ENCODE measurements at regions not wholly inside any gene's neighbourhood (a gene's known extent, or its start where the extent isn't known, plus 50 kb on each side); places are given as distances from the start of the nearest gene placed in this dataset.

- no peaks in the 10 kb centered on the region for H3K4me1 Mint-ChIP-seq (ENCODE audit: low read depth)
- H3K9me3 Mint-ChIP-seq = no peaks in the 10 kb centered on the region
- no peak overlapping the region for H3K27ac Mint-ChIP-seq
- peaks cover 13% of the 10 kb centered on the region for H3K27me3 Mint-ChIP-seq (ENCODE audit: low read depth)
- H3K36me3 Mint-ChIP-seq (ENCODE audit: insufficient read depth in 2 of 2) = no peaks in the 10 kb centered on the region
- no peak overlapping the region for H3K4me3 Mint-ChIP-seq
- DNase-seq (no peak), ATAC-seq (replicated peaks in 1 of 2) (no peak)
Observed at GRCh38 chr10:4391683-4392082, 434.3 kb upstream of the AKR1E2 start.

- no peaks in the 10 kb centered on the region for H3K36me3 Mint-ChIP-seq (ENCODE audit: insufficient read depth in 2 of 2)
- DNase-seq = no peak
- peaks cover 16% of the 10 kb centered on the region for H3K27me3 Mint-ChIP-seq (ENCODE audit: low read depth)
- no peaks in the 10 kb centered on the region for H3K4me1 Mint-ChIP-seq (ENCODE audit: low read depth)
- H3K9me3 Mint-ChIP-seq = no peaks in the 10 kb centered on the region
- no peak overlapping the region for H3K27ac Mint-ChIP-seq
- no peak overlapping the region for H3K4me3 Mint-ChIP-seq
- no peak for ATAC-seq (replicated peaks in 1 of 2)
Observed at GRCh38 chr10:4390219-4390618, 435.8 kb upstream of the AKR1E2 start.

- H3K4me3 Mint-ChIP-seq = no peak overlapping the region
- no peaks in the 10 kb centered on the region for H3K36me3 Mint-ChIP-seq (ENCODE audit: insufficient read depth in 2 of 2)
- H3K9me3 Mint-ChIP-seq = no peaks in the 10 kb centered on the region
- peaks cover 33% of the 10 kb centered on the region for H3K27me3 Mint-ChIP-seq (ENCODE audit: low read depth)
- no peak for ATAC-seq (replicated peaks in 1 of 2)
- H3K4me1 Mint-ChIP-seq (ENCODE audit: low read depth) = no peaks in the 10 kb centered on the region
- H3K27ac Mint-ChIP-seq = no peak overlapping the region
- no peak for DNase-seq
Observed at GRCh38 chr10:4385231-4385870, 440.7 kb upstream of the AKR1E2 start.

GRCh38 chr10:4384245-4384644, 441.8 kb upstream of the AKR1E2 start:
- Mint-ChIP-seq H3K9me3 (no peaks in the 10 kb centered on the region), H3K27me3 (ENCODE audit: low read depth) (peaks cover 24% of the 10 kb centered on the region), H3K4me1 (ENCODE audit: low read depth) (no peaks in the 10 kb centered on the region), H3K27ac (no peak overlapping the region), H3K36me3 (ENCODE audit: insufficient read depth in 2 of 2) (no peaks in the 10 kb centered on the region), H3K4me3 (no peak overlapping the region)
- ATAC-seq (replicated peaks in 1 of 2) = no peak
- DNase-seq = no peak

GRCh38 chr10:4383651-4384098, 442.3 kb upstream of the AKR1E2 start:
- peaks cover 20% of the 10 kb centered on the region for H3K27me3 Mint-ChIP-seq (ENCODE audit: low read depth)
- H3K36me3 Mint-ChIP-seq (ENCODE audit: insufficient read depth in 2 of 2) = no peaks in the 10 kb centered on the region

GRCh38 chr10:4382811-4383210, 443.2 kb upstream of the AKR1E2 start:
- peaks cover 20% of the 10 kb centered on the region for H3K27me3 Mint-ChIP-seq (ENCODE audit: low read depth)
- DNase-seq (no peak), ATAC-seq (replicated peaks in 1 of 2) (no peak)
- H3K36me3 Mint-ChIP-seq (ENCODE audit: insufficient read depth in 2 of 2) = no peaks in the 10 kb centered on the region
- H3K4me1 Mint-ChIP-seq (ENCODE audit: low read depth) = no peaks in the 10 kb centered on the region
- no peaks in the 10 kb centered on the region for H3K9me3 Mint-ChIP-seq
- no peak overlapping the region for H3K27ac Mint-ChIP-seq
- no peak overlapping the region for H3K4me3 Mint-ChIP-seq

More at GRCh38 chr10:4383651-4384098, 442.3 kb upstream of the AKR1E2 start:
- ATAC-seq (replicated peaks in 1 of 2) (no peak), DNase-seq (no peak)
- no peak overlapping the region for H3K27ac Mint-ChIP-seq
- H3K4me3 Mint-ChIP-seq = no peak overlapping the region
- H3K4me1 Mint-ChIP-seq (ENCODE audit: low read depth) = no peaks in the 10 kb centered on the region
- H3K9me3 Mint-ChIP-seq = no peaks in the 10 kb centered on the region

GRCh38 chr10:4373612-4374011, 452.4 kb upstream of the AKR1E2 start:
- Mint-ChIP-seq H3K4me3 (no peak overlapping the region), H3K27me3 (ENCODE audit: low read depth) (peaks cover 40% of the 10 kb centered on the region), H3K9me3 (no peaks in the 10 kb centered on the region), H3K36me3 (ENCODE audit: insufficient read depth in 2 of 2) (no peaks in the 10 kb centered on the region), H3K4me1 (ENCODE audit: low read depth) (no peaks in the 10 kb centered on the region), H3K27ac (no peak overlapping the region)
- no peak for DNase-seq
- ATAC-seq (replicated peaks in 1 of 2) = no peak

GRCh38 chr10:4373098-4373497, 452.9 kb upstream of the AKR1E2 start:
- ATAC-seq (replicated peaks in 1 of 2) (no peak), DNase-seq (no peak)
- H3K27me3 Mint-ChIP-seq (ENCODE audit: low read depth) = peaks cover 45% of the 10 kb centered on the region
- no peaks in the 10 kb centered on the region for H3K9me3 Mint-ChIP-seq
- H3K36me3 Mint-ChIP-seq (ENCODE audit: insufficient read depth in 2 of 2) = no peaks in the 10 kb centered on the region
- no peaks in the 10 kb centered on the region for H3K4me1 Mint-ChIP-seq (ENCODE audit: low read depth)
- no peak overlapping the region for H3K27ac Mint-ChIP-seq
- H3K4me3 Mint-ChIP-seq = no peak overlapping the region

GRCh38 chr10:4372601-4373000, 453.4 kb upstream of the AKR1E2 start:
- Mint-ChIP-seq H3K36me3 (ENCODE audit: insufficient read depth in 2 of 2) (no peaks in the 10 kb centered on the region), H3K27me3 (ENCODE audit: low read depth) (peaks cover 45% of the 10 kb centered on the region), H3K4me1 (ENCODE audit: low read depth) (no peaks in the 10 kb centered on the region), H3K4me3 (no peak overlapping the region), H3K9me3 (no peaks in the 10 kb centered on the region), H3K27ac (no peak overlapping the region)
- no peak for DNase-seq
- ATAC-seq (replicated peaks in 1 of 2) = no peak

- DNase-seq (no peak), ATAC-seq (replicated peaks in 1 of 2) (no peak)
- Mint-ChIP-seq H3K27ac (no peak overlapping the region), H3K9me3 (no peaks in the 10 kb centered on the region), H3K36me3 (ENCODE audit: insufficient read depth in 2 of 2) (no peaks in the 10 kb centered on the region), H3K4me1 (ENCODE audit: low read depth) (no peaks in the 10 kb centered on the region), H3K27me3 (ENCODE audit: low read depth) (peaks cover 42% of the 10 kb centered on the region), H3K4me3 (no peak overlapping the region)
Observed at GRCh38 chr10:4371691-4372295, 454.2 kb upstream of the AKR1E2 start.

GRCh38 chr10:4370376-4370775, 455.6 kb upstream of the AKR1E2 start:
- no peak overlapping the region for H3K4me3 Mint-ChIP-seq
- H3K4me1 Mint-ChIP-seq (ENCODE audit: low read depth) = no peaks in the 10 kb centered on the region
- no peaks in the 10 kb centered on the region for H3K36me3 Mint-ChIP-seq (ENCODE audit: insufficient read depth in 2 of 2)
- H3K27ac Mint-ChIP-seq = no peak overlapping the region
- ATAC-seq (replicated peaks in 1 of 2) (no peak), DNase-seq (no peak)
- H3K27me3 Mint-ChIP-seq (ENCODE audit: low read depth) = peaks cover 38% of the 10 kb centered on the region
- no peaks in the 10 kb centered on the region for H3K9me3 Mint-ChIP-seq

GRCh38 chr10:4361581-4361980, 464.4 kb upstream of the AKR1E2 start:
- DNase-seq = no peak
- no peaks in the 10 kb centered on the region for H3K36me3 Mint-ChIP-seq (ENCODE audit: insufficient read depth in 2 of 2)
- no peaks in the 10 kb centered on the region for H3K4me1 Mint-ChIP-seq (ENCODE audit: low read depth)
- H3K9me3 Mint-ChIP-seq = no peaks in the 10 kb centered on the region
- H3K27me3 Mint-ChIP-seq (ENCODE audit: low read depth) = no peaks in the 10 kb centered on the region
- no peak overlapping the region for H3K27ac Mint-ChIP-seq
- H3K4me3 Mint-ChIP-seq = no peak overlapping the region
- no peak for ATAC-seq (replicated peaks in 1 of 2)

GRCh38 chr10:4359003-4359402, 467.0 kb upstream of the AKR1E2 start:
- Mint-ChIP-seq H3K9me3 (no peaks in the 10 kb centered on the region), H3K27ac (no peak overlapping the region), H3K27me3 (ENCODE audit: low read depth) (peaks cover 1% of the 10 kb centered on the region), H3K4me1 (ENCODE audit: low read depth) (peaks cover under 1% of the 10 kb centered on the region), H3K36me3 (ENCODE audit: insufficient read depth in 2 of 2) (no peaks in the 10 kb centered on the region), H3K4me3 (no peak overlapping the region)
- DNase-seq = no peak
- no peak for ATAC-seq (replicated peaks in 1 of 2)

- Mint-ChIP-seq H3K27me3 (ENCODE audit: low read depth) (peaks cover 5% of the 10 kb centered on the region), H3K4me1 (ENCODE audit: low read depth) (peaks cover 5% of the 10 kb centered on the region), H3K36me3 (ENCODE audit: insufficient read depth in 2 of 2) (no peaks in the 10 kb centered on the region), H3K9me3 (no peaks in the 10 kb centered on the region), H3K4me3 (no peak overlapping the region), H3K27ac (no peak overlapping the region)
- ATAC-seq (replicated peaks in 1 of 2) = no peak
- no peak for DNase-seq
Observed at GRCh38 chr10:4357911-4358310, 468.1 kb upstream of the AKR1E2 start.
